Adrenal gland (tissue), 9 donors: ENCODE measurements at regions not wholly inside any gene's neighbourhood (a gene's known extent, or its start where the extent isn't known, plus 50 kb on each side); places are given as distances from the start of the nearest gene placed in this dataset.

Source experiments
- DNase-seq, 7 donors: peaks; one replicate each; pipeline ENCODE4 v3.0.0-alpha.2; 2019 to 2020
- H3K27ac ChIP-seq, 5 donors: fragments of 200-600 bp; sonication (generic) in 4 of 5; 1 replicate in 3 of 5; 2 replicates in 2 of 5; pipeline versions ENCODE4 v1.5.1 to v1.8.0; 2016 to 2020; ENCODE audit warnings: mild to moderate bottlenecking in 1 of 5
- H3K27me3 ChIP-seq: fragments of 200-600 bp; 2 replicates; pipeline ENCODE4 v1.8.0; 2021
- H3K36me3 ChIP-seq, 2 donors: fragments of 200-600 bp; replicated peaks in 1 of 2; 1 replicate in 1 of 2; 2 replicates in 1 of 2; pipeline versions ENCODE4 v1.5.1 to v1.8.0; 2018 to 2022
- H3K4me1 ChIP-seq, 2 donors: fragments of 200-600 bp; replicated peaks in 1 of 2; 1 replicate in 1 of 2; 2 replicates in 1 of 2; pipeline versions ENCODE4 v1.5.1 to v1.8.0; 2018 to 2021
- H3K4me3 ChIP-seq, 4 donors: fragments of 200-600 bp; sonication (generic) in 3 of 4; one replicate each; pipeline ENCODE4 v1.5.1; 2016 to 2018
- H3K9me3 ChIP-seq, 3 donors: fragments of 200-600 bp; sonication (generic) in 1 of 3; replicated peaks in 1 of 3; 1 replicate in 2 of 3; 2 replicates in 1 of 3; pipeline versions ENCODE4 v1.5.1 to v1.8.0; 2016 to 2021
- POLR2A ChIP-seq, 2 donors: fragments of 450-650 bp; IDR thresholded peaks; one replicate each; pipeline ENCODE4 v1.6.1; 2017; ENCODE audit warnings: antibody characterized with exemption in 2 of 2, mild to moderate bottlenecking in 2 of 2, moderate library complexity in 1 of 2
- WGBS, 4 donors: extraction: QIAGEN DNeasy Blood & Tissue Kit in 2 of 4; methylation state at CpG; one replicate each; pipeline versions ENCODE4 v1.1.5 to v1.1.7; 2013 to 2017; 5-methylcytosine and 5-hydroxymethylcytosine counted together
- intact Hi-C, 2 donors: fragments of 100-400 bp; cut with DNase I; formaldehyde crosslinking; loops; one replicate each; pipeline versions ENCODE4 v1.14.1 to v1.15.0; 2022 to 2023
- TF ChIP-seq, protein P1 (sequence below), 6 experiments: fragments of 450-650 bp in 4 of 6; fragments of 200-600 bp in 2 of 6; sonication (generic) in 1 of 6; IDR thresholded peaks; 1 replicate in 5 of 6; 2 replicates in 1 of 6; pipeline versions ENCODE4 v1.5.1 to v1.8.0; 2016 to 2021; ENCODE audit warnings: antibody characterized with exemption in 6 of 6, mild to moderate bottlenecking in 2 of 6, moderate library complexity in 1 of 6
- donor health status: healthy with polysubstance abuse.
- donor health status: Bipolar disorder and iron deficiency.
- donor health status: DM: yes; HTN: yes; CAD: no.
- donor health status: DM: no; HTN: no; CAD: no.
- donor health status: DM: no; HTN: no; CAD: no.

DNA sequence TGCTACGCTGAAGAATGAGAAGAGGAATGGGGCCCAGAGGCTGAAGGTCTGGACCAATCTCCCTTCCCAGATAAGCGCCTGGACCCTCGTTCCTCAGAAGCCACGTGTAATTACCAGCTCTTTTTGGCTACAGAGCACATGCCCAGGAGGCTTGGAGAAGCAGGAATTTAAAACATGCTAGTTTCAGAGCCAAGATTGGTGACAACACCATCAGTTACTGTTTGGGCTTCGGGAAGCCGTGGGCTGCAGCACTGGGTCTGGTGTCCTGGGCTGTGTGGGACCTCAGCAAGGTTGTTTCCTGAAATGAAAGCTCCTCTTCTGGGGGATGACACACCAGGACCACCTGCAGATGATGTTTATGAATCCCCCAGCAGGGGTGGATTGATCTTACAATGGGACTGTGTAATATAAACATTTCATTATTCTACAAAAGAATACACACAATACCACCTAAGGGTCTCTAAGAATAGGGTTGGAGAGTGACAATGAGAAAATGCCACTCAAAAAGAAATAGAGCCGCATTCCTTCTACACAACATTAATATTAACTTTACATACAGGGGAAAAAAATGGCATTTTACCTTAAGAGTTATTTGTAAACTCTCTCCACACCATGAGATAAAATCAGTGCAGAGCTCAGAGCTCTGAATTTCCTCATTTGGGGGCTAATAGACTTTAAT, 207.8 kb upstream of the FOXQ1 start:
- Histone ChIP-seq H3K9me3 (no peaks in the 10 kb centered on the region), H3K4me1 (no peaks in the 10 kb centered on the region), H3K4me3 (no peak overlapping the region), H3K27ac (no peak overlapping the region), H3K36me3 (no peaks in the 10 kb centered on the region), H3K27me3 (no peaks in the 10 kb centered on the region)
- TF ChIP-seq, protein P1, sequence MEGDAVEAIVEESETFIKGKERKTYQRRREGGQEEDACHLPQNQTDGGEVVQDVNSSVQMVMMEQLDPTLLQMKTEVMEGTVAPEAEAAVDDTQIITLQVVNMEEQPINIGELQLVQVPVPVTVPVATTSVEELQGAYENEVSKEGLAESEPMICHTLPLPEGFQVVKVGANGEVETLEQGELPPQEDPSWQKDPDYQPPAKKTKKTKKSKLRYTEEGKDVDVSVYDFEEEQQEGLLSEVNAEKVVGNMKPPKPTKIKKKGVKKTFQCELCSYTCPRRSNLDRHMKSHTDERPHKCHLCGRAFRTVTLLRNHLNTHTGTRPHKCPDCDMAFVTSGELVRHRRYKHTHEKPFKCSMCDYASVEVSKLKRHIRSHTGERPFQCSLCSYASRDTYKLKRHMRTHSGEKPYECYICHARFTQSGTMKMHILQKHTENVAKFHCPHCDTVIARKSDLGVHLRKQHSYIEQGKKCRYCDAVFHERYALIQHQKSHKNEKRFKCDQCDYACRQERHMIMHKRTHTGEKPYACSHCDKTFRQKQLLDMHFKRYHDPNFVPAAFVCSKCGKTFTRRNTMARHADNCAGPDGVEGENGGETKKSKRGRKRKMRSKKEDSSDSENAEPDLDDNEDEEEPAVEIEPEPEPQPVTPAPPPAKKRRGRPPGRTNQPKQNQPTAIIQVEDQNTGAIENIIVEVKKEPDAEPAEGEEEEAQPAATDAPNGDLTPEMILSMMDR (IDR thresholded peaks at IDR 0.05): no peak
- no peak for TF ChIP-seq POLR2A (IDR thresholded peaks at IDR 0.05)
- intact Hi-C loops: no loop called here
- no peak for DNase-seq
- 59 to 77% (median 67%) methylated on average over 5 to 7 of the region's 7 CpGs for WGBS, 4 donors

DNA sequence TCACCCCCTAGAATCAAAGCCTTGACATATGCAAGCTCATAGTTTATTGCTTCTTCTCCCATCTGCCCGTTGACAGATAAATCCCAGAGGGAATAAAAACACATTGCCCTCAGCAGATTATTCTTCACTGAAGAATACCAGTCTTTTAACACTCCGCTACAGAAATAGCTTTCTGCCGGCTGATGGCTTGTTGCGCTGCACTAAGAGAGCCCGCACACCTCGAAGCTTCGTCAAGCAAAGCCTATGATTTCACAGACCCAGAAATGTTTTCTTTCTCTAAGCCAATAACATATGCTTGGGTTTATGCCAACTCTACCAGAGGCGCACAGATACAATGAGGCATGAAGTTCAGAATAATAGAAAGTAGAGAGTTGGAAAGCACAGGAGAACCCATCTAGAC, 208.9 kb upstream of the FOXQ1 start:
- no peak overlapping the region for H3K4me3 ChIP-seq
- H3K27me3 ChIP-seq: no peaks in the 10 kb centered on the region
- no peak overlapping the region for H3K27ac ChIP-seq
- no peak for TF ChIP-seq POLR2A (IDR thresholded peaks at IDR 0.05)
- TF ChIP-seq, protein P1 (IDR thresholded peaks at IDR 0.05): no peak
- 79 to 87% (median 86%) methylated on average over 8 of the region's 8 CpGs for WGBS, 4 donors
- no peaks in the 10 kb centered on the region for H3K36me3 ChIP-seq
- no peak for DNase-seq
- H3K4me1 ChIP-seq: no peaks in the 10 kb centered on the region
- intact Hi-C loops: no loop called here
- no peaks in the 10 kb centered on the region for H3K9me3 ChIP-seq

DNA sequence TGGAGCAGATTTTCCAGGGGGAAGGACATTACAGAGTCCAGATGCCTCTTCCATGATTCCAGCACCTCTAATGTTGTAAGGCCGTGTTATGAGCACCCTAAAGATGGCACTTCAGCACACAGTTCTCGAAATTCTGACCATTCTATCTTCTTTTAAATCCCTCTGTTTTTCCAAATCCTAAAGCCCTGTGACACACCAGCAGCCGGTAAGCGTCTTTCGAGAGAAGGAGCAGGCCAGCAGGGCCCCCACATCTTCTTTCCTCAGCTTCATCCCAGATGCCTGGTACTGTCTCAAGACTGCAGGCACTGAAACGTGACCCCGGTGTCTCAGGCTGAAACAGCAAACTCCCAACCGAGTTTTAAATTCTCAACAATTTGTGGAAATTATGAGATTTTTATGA, 211.6 kb upstream of the FOXQ1 start:
- Histone ChIP-seq H3K36me3 (no peaks in the 10 kb centered on the region), H3K27ac (no peak overlapping the region), H3K4me1 (no peaks in the 10 kb centered on the region), H3K9me3 (no peaks in the 10 kb centered on the region), H3K4me3 (no peak overlapping the region), H3K27me3 (no peaks in the 10 kb centered on the region)
- TF ChIP-seq, protein P1 (IDR thresholded peaks at IDR 0.05): no peak
- no peak for TF ChIP-seq POLR2A (IDR thresholded peaks at IDR 0.05)
- 73 to 82% (median 79%) methylated on average over 8 of the region's 8 CpGs for WGBS, 4 donors
- intact Hi-C loops: no loop called here
- no peak for DNase-seq

DNA sequence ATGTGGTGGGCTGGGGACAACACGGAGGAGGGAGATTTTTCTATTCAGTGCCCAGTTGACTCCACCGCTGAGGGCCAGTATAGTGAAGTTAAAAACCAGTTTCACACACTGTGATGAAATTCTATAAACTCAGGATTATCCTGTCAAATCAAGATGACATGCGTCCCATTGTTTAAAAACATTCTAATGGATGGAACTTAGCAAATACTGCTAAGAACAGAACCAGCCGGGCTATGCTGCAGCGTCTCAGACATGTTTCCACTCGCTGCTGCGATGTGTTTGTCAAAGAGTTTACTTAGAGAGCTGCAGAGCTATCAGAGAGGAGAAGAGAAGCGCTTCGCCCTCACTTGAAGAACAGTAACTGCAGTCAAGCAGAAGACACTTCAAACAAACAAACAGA, 212.6 kb upstream of the FOXQ1 start:
- Histone ChIP-seq H3K36me3 (no peaks in the 10 kb centered on the region), H3K9me3 (no peaks in the 10 kb centered on the region), H3K4me3 (no peak overlapping the region), H3K27ac (no peak overlapping the region), H3K27me3 (no peaks in the 10 kb centered on the region), H3K4me1 (no peaks in the 10 kb centered on the region)
- intact Hi-C loops: no loop called here
- TF ChIP-seq POLR2A (IDR thresholded peaks at IDR 0.05): no peak
- TF ChIP-seq, protein P1 (IDR thresholded peaks at IDR 0.05): no peak
- WGBS, 4 donors: 85 to 88% (median 85%) methylated on average over 9 of the region's 9 CpGs
- DNase-seq: no peak
